Cerebellar cortex (tissue), 1 donor: ENCODE measurements at regions not wholly inside any gene's neighbourhood (a gene's known extent, or its start where the extent isn't known, plus 50 kb on each side); places are given as distances from the start of the nearest gene placed in this dataset.

Experiments
- DNase-seq: peaks from one replicate; pipeline ENCODE4 v3.0.0-alpha.2; 2015; ENCODE audit warnings: low spot score

DNA sequence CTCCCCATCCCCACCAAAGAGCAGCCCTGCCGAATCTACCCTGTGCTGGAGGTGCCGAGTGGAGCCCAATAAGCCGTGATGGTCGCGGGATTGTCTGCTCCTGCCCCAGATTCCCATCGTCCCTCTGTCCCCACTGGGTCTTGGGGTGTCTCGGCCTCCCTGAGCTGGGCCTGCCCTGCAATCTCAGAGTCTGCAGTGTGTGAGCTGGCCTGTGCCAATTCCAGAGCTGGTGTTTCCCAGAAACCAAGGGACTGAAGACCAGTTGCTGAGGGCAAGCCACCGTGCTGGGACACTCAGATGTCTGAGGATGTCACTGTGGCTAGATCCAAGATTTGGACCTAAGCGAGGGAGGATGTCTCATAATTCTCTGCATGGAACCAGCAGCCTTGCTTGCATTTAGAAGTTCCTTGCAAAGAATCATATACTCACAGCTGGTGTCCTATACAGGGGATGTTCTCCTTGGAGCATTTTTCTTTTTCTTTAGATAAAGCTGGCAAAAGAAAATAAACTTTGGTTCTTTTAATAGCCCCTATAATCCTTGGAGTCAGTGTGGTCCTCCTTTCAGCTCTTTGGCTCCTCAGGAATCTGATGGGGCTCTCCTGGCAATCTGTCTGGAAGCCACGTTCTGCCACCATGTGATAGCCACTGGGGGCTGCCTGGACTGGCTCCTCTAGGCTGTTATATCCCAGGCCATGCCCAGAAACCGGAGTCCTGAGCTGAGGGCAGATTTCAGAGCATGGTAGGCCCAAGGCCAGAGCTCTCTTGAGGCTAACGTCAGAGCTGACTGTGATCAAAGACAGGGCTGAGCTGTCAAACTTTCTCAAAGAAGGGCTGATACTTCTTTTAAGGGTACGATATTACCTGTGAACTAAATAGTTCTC is 140.1 kb upstream of the HAAO start:
- DNase-seq, result peak; percentile 74

DNA sequence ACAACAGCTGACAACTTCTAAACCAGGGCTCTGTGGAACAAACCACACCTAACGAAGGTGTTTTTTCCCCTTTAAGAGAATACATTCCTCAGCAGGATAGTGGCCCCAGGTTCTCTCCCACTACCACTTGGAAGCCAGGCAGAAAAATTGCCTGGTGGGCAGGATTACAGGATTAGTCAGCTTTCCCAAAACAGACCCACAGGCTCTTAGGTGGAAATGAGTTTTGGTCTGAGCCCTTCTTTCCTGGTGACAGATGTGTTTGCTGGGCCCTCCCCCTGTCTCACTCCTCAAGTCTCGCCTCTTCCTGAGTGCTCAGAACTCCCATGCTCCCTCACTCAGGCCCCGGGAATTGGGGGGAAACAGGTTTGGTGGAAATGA is 139.4 kb upstream of the HAAO start:
- peak; percentile 94 for DNase-seq

DNA sequence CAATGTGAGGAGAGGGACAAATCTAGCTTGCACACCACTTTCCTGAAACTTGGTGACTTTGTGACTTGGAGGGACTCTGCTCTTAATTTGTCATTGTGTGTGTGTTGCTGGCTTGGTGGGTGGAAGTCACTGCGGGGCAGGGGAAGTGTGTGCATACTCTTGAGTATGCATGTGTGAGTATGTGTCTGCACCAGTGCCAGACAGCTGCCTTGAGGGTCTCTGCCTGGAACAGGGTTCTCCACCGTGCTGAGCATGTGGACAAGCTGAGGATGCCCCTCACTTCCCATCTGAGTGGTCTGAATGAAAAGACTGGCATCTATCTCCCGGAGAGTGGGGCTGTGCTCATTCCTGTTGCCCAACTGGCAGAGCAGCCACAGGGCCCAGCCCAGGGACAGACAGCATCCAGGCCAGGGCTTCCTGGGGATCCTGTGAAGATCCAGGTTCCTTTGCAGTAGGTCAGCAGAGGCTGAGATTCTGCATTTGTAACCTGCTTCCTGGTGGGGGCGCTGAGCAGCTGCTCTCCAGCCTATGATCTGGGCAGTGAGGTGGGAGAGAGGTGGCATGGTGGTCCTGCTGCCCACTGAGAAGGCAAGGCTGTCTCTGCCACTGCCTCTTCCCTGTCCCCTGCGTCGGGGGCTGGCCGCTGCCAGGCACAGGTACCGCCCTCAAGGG is 138.9 kb upstream of the HAAO start:
- DNase-seq, result no peak

DNA sequence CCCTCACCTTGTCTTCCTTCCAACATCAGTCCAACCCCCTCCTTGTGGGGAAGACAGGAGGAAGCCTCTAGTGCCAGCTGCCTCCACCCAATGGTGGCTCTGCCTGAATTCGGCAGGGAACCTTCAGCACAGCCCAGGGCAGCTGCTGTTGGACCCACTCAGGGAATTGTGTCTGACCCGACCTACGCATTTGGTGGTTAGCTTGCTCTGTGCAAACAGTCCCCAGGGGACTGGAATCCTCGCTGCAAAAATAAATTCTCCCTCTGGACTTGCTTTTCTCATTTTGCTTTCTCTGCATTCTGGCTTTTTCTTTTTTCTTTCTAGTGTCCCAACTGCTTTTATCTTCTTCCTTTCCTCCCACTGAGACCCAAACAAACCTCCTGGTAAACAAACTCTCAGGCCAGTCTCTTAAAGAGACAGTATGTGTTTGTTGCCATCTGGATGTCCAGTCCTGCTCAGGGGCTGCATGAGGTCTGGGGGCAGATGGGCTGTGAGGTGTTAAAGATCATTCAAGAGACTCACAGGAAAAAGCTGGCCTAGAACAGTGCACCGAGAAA is 137.7 kb upstream of the HAAO start:
- DNase-seq, result peak; percentile 53

DNA sequence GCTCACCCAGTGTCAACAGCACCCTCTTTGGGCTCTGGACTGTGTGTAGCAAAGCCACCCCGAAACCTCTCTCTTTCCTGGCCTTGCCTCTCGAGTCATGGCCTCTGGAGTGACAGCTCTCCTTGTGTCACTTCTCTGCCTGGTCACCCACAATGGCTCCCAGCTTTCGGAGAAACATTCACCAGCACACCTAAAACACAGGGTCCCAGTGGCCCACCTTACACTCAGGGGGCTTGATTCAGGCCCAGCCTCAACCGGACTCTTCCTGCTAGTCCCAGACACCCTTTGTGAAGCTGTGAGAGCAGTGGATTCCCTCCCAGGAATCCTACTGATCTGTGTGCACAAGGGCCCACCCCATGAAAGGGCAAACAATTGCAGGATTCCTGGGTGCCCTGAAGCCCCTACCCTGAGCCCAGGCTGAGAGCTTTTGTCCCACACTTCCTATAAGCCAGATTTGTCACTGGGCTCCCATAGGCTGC is 137.2 kb upstream of the HAAO start:
- DNase-seq, result no peak

DNA sequence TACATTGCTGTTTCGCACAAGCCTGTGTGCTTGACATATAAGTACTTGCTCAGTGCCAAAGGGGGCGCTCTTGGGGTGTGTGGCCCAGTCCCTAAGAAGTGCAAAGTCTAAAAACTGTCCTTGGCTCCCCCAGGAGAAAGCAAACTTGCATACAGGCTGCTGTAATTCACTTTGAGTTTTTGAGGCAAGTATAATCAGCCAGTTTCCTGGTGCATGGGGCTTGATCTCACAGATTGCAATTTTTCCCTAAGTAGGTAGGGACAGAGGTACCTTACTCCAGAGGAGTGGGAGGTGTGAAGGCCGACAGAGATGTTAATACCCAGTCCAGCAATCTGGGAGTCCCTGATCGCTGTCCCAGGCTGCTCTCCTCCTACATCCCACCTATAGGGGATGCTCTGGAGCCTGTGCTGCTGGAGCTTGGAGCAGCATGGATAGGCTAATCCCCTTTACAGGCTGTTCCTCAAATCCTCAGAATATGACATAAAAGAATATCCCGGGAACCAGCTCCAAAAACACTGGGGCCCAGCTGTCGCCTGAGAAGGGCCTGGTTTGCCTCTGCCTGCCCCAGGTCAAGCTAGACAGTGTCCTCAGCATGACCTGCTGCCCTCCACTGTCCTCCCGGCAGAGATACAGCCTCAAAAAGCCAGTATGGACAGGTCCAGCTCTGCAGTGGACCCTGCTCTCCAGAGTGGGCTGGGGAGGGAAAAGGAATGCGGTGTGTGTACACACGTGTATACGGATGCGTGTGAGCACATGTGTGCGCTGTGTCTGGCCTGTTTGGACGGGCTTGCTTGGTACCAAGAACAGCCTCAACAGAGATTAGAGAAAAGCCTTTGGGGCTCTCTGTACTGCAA is 136.5 kb upstream of the HAAO start:
- DNase-seq, result peak; percentile 86

DNA sequence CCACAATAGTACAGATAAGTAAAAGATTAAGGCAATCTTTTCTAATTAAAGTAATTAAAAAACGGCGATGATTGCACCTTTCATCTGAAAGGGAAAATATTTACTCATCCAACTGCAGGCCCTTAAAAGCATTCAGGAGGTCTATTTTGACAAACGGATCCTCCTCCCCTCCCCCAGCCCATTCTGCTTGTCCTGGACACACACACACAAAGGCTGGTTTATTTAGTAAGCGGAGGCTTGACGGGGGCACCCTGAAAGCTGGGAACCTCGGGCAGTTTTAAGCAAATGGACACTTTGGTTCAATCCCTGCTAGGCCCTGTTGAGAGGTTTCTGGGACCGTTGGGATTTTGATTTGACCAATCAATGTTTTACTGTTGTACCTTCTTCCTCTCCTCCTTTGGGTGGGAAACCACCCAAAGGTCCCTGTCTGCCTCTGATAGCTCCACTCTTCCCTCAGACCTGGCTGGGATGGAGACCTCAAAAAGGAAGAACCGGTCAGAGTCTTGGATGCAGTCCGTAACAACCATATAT is 135.8 kb upstream of the HAAO start:
- peak; percentile 91 for DNase-seq

DNA sequence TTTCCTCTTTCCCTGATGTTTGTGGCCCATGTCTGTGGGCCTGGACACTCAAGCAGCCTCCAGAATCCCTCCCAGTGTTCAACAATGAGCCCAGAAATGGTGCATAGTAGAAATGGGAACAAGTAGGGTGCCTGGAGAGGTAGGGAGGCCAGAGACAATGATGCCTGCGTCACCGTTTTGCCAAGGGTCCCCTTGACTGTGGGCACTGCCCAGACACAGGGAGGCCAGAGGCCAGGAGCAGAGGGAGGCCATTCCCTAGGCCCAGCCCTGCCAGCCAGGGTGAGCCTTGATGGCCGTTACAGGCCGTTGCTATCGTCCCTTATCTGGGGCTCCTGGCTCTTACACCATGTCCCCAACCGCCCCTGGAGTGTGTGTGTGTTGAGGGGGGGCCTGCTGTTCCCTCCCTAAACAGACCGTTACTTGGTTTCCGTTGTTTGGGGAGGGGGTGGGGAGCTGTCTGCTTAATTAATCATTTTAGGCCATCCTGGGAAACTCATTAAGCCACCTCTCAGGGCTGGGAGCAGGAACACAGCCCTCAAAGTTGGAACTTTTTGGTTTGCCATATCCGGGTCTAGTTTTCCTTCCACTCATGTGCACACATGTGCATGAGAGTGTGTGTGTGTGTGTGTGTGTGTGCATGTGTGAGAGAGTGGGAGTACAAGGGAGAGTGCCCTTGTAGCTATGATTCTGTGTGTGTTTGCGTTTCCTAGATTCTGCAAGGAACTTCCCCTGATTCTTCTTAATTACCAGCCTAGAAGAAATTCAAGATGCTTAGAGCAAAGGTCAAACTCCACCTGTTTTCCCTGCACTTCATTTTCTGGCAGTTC is 135.2 kb upstream of the HAAO start:
- DNase-seq, result no peak

DNA sequence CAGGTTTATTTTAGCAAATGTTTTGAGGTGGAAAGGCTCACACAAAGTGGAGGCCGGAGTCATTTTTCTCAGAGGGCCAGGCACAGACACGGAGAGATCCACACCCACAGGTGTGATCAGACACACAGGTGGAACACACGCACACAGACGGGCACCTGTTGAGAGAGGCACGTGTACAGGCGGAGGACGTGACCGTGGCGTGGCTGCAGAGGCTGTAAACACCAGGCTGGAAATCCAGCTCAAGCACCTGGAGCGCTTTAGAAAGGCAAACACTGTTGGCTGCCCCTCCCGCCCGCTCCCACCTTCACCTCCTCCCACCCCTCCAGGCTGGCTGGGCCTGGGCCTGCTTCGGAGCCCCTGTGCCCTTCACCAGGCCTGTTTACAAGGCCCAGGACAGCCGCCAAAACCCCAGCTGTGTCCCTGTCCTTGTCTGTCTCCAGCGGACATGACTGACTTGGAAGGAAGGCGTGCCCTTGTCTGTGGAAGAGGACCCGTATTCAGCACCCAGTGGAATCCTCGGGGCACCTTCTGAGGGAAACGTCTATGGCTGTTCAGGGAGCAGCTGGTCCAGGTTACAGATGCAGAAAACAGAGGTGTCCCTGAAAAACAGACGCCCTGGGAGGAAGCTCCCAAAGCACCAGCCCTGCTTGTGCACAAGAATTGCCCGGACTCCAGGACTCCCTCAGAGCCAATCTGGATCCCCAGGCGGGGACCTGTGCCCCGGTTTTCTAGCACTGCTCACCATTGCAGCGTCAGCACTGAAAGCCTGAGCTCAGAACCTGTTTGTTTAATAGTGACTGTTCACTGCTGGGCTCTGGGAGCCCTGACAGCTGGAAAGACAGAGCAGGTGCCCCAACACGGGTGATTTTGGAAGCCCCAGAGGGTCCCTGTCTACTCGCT is 134.3 kb upstream of the HAAO start:
- DNase-seq, result no peak

DNA sequence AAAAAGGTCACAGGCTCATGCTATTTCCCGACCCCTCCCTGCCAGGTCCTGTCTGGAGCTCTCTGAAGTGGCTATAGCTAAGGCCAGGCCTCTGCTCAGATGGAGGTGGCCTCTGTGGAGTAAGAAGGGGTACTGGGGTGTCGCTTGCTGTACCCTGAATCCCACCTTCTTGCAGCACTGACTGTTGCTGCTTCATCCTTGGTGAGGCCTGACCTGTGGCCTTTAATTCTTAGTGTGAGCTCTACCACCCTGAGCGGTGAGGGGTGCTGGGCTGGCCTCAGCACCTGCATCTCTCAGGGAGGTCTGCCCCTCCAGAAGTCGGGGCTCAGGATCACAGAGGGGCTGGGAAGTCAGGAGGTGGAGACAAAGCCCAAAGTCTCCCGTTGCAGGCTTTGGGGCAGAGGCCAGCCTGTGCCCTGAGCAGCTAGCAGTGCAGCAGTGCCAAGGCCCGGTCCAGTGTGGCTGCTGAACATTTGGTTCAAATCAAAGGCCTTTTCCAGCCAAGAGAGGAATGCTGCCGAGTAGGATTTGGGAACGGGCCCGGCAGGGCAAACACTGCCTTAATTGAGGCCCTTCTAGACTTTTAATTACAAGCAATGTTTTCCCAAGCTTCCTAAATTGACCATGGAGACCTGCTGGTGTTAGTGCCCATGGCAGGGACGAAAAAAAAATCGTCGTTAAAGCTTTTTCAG is 133.5 kb upstream of the HAAO start:
- DNase-seq, result peak; percentile 83

DNA sequence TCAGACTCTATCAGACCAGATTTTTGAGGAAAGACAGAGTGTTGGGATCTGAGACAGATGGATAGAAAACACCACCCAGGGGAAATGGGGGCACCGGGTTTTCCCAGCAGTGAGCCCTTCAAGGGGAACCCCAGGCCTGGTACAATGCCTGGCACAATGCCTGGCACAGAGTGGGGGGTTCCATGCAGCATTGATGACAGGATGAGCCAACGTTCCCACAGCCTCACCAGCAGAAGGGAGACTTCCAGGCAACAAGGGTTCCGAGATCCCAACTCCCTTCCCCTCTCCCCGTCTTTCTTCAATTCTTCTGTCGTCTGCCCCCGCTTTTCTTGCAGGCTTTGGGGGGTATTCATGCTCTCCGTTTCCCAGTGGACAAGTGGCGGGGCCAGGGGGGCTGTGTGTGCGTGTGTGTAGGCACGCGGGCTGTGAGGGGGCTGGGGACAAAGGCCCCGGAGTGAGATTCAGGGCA is 132.1 kb upstream of the HAAO start:
- DNase-seq, result no peak

DNA sequence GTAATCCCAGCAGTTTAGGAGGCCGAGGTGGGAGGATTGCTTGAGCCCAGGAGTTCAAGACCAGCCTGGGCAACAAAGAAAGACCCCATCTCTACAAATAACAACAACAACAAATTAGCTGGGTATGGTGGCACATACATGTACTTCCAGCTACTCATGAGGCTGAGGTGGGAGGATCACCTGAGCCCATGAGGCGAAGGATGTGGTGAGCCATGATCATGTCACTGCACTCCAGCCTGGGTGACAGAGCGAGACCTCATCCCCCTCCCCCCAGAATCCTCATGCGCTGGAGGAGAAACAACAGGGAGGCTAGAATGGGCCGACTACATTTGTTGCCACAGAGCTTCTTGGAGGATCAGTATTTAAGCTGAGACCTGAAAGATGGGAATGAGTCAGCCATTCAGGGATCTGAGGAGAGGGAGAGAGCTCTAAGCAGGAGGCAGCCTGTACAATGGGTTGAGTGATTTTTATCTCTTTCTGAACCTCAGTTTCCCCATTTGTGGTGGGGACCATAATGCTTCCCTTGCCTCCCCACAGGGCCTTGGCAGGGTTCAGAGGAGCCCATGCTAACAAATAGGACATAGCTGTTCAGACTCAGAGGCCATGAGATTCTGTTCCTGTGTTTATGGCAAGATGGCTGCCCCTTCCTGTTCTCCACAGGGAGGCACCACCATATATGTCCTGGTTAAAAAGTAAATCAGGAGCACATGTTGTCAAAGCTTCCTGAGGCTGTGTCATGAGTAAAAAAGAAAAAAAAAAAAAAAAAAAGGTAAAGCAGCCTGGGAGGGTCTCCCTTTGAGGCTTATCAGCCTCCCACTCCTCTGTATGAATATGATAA is 131.4 kb upstream of the HAAO start:
- no peak for DNase-seq

DNA sequence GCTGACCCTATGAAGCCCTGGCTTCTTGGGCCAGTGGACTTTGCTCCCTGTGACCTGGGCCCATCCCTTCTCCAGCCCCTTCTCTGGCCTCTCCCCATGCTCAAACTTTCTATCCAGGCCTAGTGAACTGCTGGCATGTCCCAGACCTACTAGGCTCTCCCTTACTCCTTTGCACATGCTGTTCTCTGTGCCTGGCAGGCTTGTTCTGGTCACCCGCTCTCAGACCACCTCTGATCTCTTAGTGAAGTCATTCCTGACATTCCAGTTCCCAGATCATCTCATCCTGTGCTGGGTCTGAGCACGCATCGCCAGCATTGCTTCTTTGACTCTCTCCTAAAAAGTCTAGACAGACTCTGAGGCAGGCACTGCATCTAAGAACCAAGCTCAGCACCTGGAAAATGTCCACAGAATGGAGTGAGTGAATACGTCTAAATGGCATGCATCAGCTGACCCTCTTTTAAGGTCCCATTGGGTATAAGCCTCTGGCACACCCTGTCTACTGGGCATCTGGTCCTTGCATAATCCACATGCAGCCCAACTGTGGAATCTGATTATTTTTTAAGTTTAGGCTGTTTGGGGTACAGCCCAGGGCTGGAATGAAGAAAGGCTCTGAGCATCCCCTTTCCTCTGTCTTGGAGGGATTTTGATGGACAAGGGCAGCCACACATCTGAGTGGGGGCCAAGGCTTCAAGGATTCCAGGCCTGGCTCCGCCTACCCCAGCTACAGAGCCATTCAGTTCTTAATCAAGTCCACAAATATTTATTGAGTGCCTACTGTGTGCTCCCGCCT is 130.6 kb upstream of the HAAO start:
- DNase-seq, result peak; percentile 55

DNA sequence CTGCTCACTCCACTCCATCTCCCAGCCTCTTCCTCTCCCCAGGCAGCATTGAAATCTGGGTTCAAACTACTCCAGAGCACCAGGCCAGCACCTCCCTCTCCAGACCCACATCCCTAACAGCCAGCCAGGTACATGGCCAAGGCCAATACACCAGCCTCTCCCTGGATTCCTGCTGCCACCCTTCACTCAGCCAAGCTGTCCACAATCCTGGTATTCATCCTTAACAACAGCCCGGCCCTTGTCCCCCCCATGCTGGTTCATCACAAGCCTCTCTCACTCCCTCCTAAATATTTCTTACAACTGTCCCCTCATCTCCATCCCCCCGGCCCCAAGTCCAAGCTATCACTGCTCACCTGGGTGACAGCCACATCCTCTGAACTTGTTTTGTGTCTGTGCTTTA is 129.9 kb upstream of the HAAO start:
- no peak for DNase-seq

DNA sequence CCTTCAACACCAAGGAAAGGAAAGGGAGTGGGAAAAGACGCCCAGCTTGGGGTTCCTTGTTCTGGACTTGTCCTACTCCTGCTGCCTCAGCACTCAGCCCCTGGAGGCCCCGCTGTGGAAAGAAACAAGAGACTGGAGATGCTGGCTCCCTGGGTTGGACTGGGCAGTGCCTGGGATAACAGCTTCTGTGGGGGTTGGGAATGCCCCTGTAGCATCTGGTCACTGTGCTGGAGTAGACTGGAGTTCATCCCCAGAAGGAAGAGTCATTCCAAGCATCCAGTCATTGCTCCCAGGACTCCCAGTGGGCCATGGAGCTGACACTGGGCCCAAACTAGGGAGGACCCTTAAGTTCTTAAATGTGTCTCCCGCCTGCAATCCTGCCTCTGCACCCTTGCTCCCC is 129.3 kb upstream of the HAAO start:
- DNase-seq, result no peak

DNA sequence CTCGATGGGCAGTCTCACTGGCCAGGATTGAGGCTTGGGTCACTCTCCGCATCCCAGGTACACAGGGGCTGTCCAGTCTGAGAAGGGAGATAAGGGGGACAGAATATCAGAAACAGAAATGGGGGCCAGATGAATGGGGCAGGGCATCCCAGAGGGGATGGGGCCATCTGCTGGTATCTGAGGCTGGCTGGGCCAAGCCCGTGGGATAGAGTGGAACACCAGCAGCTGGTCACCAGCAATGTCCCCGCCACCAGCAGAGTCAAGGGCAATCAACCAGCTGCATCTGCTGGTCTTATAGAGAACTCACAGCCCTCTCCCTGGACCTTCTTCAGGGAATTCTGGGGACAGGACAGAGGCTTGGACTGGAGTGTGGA is 128.8 kb upstream of the HAAO start:
- DNase-seq, result no peak

DNA sequence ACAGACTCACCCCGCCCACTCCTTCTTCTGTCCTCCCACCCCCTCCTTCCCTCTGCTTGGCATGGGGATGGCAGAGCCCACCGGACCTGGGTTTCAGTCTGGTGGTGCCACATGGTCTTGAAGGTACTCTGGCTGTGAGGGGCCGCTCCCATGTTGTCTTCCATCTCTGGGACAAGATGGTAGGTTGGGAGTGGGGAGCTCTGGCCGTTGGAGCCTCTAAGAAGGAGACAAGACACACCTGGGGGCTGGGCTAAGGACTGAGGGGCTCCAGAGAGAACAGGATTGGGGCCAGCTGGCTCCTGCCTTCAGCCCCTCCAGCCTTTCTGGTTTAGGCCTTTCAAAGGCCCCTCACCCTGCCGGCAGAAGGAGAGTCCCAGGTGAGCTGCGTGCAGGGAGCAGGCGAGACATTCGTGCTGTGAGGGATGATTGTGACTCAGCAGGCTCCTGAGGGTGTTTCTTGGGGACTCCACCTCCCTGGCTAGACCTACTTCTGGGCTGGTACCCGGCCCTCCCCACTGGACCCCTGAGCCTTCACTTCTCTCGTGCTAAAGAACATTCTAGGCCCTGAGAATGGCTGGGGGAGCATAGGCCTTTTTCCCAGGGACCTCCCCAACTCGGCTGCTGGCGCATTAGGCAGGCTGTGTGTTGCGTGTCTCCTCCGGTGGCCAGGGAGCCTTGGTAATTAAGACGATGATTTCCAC is 128.2 kb upstream of the HAAO start:
- DNase-seq, result no peak
